Prostate gland (tissue), 2 donors: ENCODE measurements at regions not wholly inside any gene's neighbourhood (a gene's known extent, or its start where the extent isn't known, plus 50 kb on each side); places are given as distances from the start of the nearest gene placed in this dataset.

Experiments used
- DNase-seq: peaks from one replicate; pipeline ENCODE4 v3.0.0-alpha.2; 2019; ENCODE audit warnings: low spot score
- H3K27ac ChIP-seq, 2 donors: fragments of 200-600 bp; sonication (generic); 2 replicates each; pipeline ENCODE4 v1.5.1; 2017 to 2019
- H3K27me3 ChIP-seq: fragments of 200-600 bp; sonication (generic); replicated peaks from 2 replicates; pipeline ENCODE4 v1.5.1; 2019; ENCODE audit not compliant: insufficient read depth
- H3K36me3 ChIP-seq, 2 donors: fragments of 200-600 bp; sonication (generic); 1 replicate in 1 of 2; 2 replicates in 1 of 2; pipeline versions ENCODE4 v1.5.1 to v1.8.1; 2017 to 2019
- H3K4me1 ChIP-seq: fragments of 200-600 bp; sonication (generic); replicated peaks from 2 replicates; pipeline ENCODE4 v1.5.1; 2019
- H3K4me3 ChIP-seq, 2 donors: fragments of 200-600 bp; sonication (generic); 2 replicates each; pipeline ENCODE4 v1.5.1; 2017 to 2019
- H3K9me3 ChIP-seq: fragments of 200-600 bp; sonication (generic); 2 replicates; pipeline ENCODE4 v1.5.1; 2017
- CTCF ChIP-seq, 4 experiments: fragments of 200-600 bp in 2 of 4; fragments of 450-650 bp in 2 of 4; sonication (generic) in 2 of 4; IDR thresholded peaks; 1 replicate in 3 of 4; 2 replicates in 1 of 4; pipeline ENCODE4 v1.5.1; 2016 to 2019; ENCODE audit warnings: antibody characterized with exemption in 4 of 4, mild to moderate bottlenecking in 2 of 4, moderate library complexity in 2 of 4
- POLR2A ChIP-seq: fragments of 450-650 bp; IDR thresholded peaks from one replicate; pipeline ENCODE4 v1.6.1; 2016; ENCODE audit warnings: antibody characterized with exemption, mild to moderate bottlenecking
- POLR2AphosphoS5 ChIP-seq: sonication (generic); formaldehyde crosslinking; IDR thresholded peaks from one replicate; pipeline ENCODE4 v1.6.1; 2017; ENCODE audit warnings: antibody characterized with exemption
- WGBS: methylation state at CpG from one replicate; pipeline ENCODE4 v1.1.5; 2018; 5-methylcytosine and 5-hydroxymethylcytosine counted together
- intact Hi-C: fragments of 100-400 bp; cut with DNase I; formaldehyde crosslinking; loops from one replicate; pipeline ENCODE4 v1.14.2; 2022

GRCh38 chr9:1384816-1385215 is 334.7 kb downstream of the DMRT2 start:
- WGBS, result 53% methylated on average over 2 of the region's 2 CpGs

GRCh38 chr9:1386420-1386819 is 336.3 kb downstream of the DMRT2 start:
- H3K4me3 ChIP-seq, result no peak overlapping the region
- TF ChIP-seq CTCF (IDR thresholded peaks at IDR 0.05) (no peak), POLR2AphosphoS5 (no peak), POLR2A (no peak)
- no peaks in the 10 kb centered on the region for H3K4me1 ChIP-seq
- H3K27ac ChIP-seq, result no peak overlapping the region
- H3K27me3 ChIP-seq, result no peaks in the 10 kb centered on the region
- H3K36me3 ChIP-seq, result no peaks in the 10 kb centered on the region
- 71% methylated on average over 4 of the region's 4 CpGs for WGBS
- no peak for DNase-seq
- intact Hi-C loops, result no loop called here
- H3K9me3 ChIP-seq, result no peaks in the 10 kb centered on the region

More at GRCh38 chr9:1384816-1385215, 334.7 kb downstream of the DMRT2 start:
- no peaks in the 10 kb centered on the region for H3K27me3 ChIP-seq
- no peaks in the 10 kb centered on the region for H3K9me3 ChIP-seq
- no peaks in the 10 kb centered on the region for H3K36me3 ChIP-seq
- no peaks in the 10 kb centered on the region for H3K4me1 ChIP-seq
- no peak for TF ChIP-seq CTCF (IDR thresholded peaks at IDR 0.05)
- TF ChIP-seq POLR2AphosphoS5, result no peak
- TF ChIP-seq POLR2A, result no peak
- no peak overlapping the region for H3K4me3 ChIP-seq
- no peak for DNase-seq
- intact Hi-C loops, result no loop called here
- no peak overlapping the region for H3K27ac ChIP-seq

GRCh38 chr9:1388216-1388615 is 338.1 kb downstream of the DMRT2 start:
- intact Hi-C loops, result no loop called here
- H3K9me3 ChIP-seq, result no peaks in the 10 kb centered on the region
- 48% methylated on average over 4 of the region's 4 CpGs for WGBS
- H3K4me3 ChIP-seq, result no peak overlapping the region
- no peaks in the 10 kb centered on the region for H3K27me3 ChIP-seq
- H3K36me3 ChIP-seq, result no peaks in the 10 kb centered on the region
- H3K4me1 ChIP-seq, result no peaks in the 10 kb centered on the region
- no peak for DNase-seq
- no peak overlapping the region for H3K27ac ChIP-seq
- no peak for TF ChIP-seq POLR2A

- Histone ChIP-seq H3K36me3 (no peaks in the 10 kb centered on the region), H3K4me3 (no peak overlapping the region), H3K27me3 (no peaks in the 10 kb centered on the region), H3K4me1 (no peaks in the 10 kb centered on the region), H3K27ac (no peak overlapping the region), H3K9me3 (no peaks in the 10 kb centered on the region)
- DNase-seq, result no peak
- TF ChIP-seq POLR2AphosphoS5, result no peak
- TF ChIP-seq CTCF (IDR thresholded peaks at IDR 0.05), result no peak
- no peak for TF ChIP-seq POLR2A
- 36% methylated on average over 5 of the region's 5 CpGs for WGBS
- intact Hi-C loops, result no loop called here
Measured at GRCh38 chr9:1400983-1401382, 350.8 kb downstream of the DMRT2 start.

- Histone ChIP-seq H3K36me3 (no peaks in the 10 kb centered on the region), H3K27ac (no peak overlapping the region), H3K4me1 (no peaks in the 10 kb centered on the region), H3K9me3 (no peaks in the 10 kb centered on the region), H3K27me3 (no peaks in the 10 kb centered on the region), H3K4me3 (no peak overlapping the region)
- WGBS, result 71% methylated on average over 4 of the region's 4 CpGs
- TF ChIP-seq POLR2A (no peak), CTCF (IDR thresholded peaks at IDR 0.05) (no peak), POLR2AphosphoS5 (no peak)
- DNase-seq, result no peak
- intact Hi-C loops, result no loop called here
Measured at GRCh38 chr9:1404940-1405339, 354.8 kb downstream of the DMRT2 start.

- TF ChIP-seq POLR2AphosphoS5 (no peak), POLR2A (no peak), CTCF (IDR thresholded peaks at IDR 0.05) (no peak)
- Histone ChIP-seq H3K27ac (no peak overlapping the region), H3K9me3 (no peaks in the 10 kb centered on the region), H3K27me3 (no peaks in the 10 kb centered on the region), H3K4me3 (no peak overlapping the region), H3K4me1 (no peaks in the 10 kb centered on the region), H3K36me3 (no peaks in the 10 kb centered on the region)
- DNase-seq, result no peak
- intact Hi-C loops, result no loop called here
- 41% methylated on average over 2 of the region's 2 CpGs for WGBS
Measured at GRCh38 chr9:1411826-1412225, 361.7 kb downstream of the DMRT2 start.
